ENCODE measurements at regions not wholly inside any gene's neighbourhood (a gene's known extent, or its start where the extent isn't known, plus 50 kb on each side); places are given as distances from the start of the nearest gene placed in this dataset.

DNA sequence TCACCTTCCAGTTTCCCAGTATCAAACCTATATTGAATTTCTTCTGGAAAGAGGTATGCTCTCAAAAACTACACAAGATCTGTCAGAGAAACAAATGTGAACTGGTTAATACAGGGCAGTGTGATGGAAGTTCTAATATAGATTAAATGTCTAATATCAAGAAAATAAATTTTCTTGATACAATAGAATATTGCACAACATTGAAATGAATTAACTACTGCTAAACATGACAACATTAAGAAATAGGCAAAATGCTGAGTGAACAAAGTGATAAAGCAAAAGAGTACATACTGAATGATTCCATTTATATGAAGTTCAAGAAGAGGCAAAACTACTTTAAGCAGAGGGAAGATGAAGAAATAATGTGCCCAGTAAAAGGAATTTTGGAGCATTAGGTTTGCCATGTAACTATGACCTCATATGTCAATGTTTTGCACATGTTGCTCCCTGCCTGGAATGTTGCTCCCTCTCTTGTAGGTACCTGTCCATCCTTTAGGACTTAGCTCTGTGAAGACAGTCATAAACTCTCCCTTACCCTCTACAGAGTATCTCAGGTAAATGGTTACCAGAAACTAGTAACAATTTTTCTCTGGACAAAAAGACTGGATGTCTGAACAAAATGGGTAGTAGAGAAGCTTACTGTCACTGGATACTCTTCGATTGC is 339.0 kb downstream of the RAD51AP2 start:
- Histone ChIP-seq H3K36me3 (replicated peaks) (no peaks in the 10 kb centered on the region), H3K27me3 (replicated peaks) (no peaks in the 10 kb centered on the region), H3K27ac (no peak overlapping the region), H3K4me3 (ENCODE audit: low read depth, low read length) (no peak overlapping the region)
- DNase-seq = no peak
- in situ Hi-C loops (cut with HindIII; ENCODE audit: low pct_ligation_motif_present, low sequenced_read_pairs) = no loop called here
- TF ChIP-seq, protein P1, sequence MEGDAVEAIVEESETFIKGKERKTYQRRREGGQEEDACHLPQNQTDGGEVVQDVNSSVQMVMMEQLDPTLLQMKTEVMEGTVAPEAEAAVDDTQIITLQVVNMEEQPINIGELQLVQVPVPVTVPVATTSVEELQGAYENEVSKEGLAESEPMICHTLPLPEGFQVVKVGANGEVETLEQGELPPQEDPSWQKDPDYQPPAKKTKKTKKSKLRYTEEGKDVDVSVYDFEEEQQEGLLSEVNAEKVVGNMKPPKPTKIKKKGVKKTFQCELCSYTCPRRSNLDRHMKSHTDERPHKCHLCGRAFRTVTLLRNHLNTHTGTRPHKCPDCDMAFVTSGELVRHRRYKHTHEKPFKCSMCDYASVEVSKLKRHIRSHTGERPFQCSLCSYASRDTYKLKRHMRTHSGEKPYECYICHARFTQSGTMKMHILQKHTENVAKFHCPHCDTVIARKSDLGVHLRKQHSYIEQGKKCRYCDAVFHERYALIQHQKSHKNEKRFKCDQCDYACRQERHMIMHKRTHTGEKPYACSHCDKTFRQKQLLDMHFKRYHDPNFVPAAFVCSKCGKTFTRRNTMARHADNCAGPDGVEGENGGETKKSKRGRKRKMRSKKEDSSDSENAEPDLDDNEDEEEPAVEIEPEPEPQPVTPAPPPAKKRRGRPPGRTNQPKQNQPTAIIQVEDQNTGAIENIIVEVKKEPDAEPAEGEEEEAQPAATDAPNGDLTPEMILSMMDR (IDR thresholded peaks at IDR 0.05; ENCODE audit: low read depth, low read length, missing control alignments) = no peak

DNA sequence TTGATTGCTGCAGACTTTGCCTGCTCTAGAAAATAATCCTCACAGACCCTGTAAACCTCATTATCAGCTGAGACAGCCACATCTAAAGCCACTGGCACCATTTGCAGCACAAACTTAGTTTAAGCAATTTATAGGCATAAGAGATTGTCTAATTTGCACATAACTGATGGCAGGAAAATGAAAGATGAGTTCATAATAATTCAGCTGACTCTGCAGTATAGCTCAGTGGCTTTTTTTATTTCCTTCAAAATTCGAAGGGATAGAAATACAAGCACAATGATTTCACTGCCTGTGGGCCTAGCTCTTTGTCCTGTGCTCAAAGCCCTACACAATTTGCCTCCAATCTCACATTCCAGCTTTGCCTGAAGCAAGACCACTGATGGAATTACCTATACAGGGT is 341.2 kb downstream of the RAD51AP2 start:
- no peaks in the 10 kb centered on the region for H3K36me3 ChIP-seq (replicated peaks)
- H3K4me3 ChIP-seq (ENCODE audit: low read depth, low read length) = no peak overlapping the region
- H3K27me3 ChIP-seq (replicated peaks) = no peaks in the 10 kb centered on the region
- H3K27ac ChIP-seq = no peak overlapping the region
- TF ChIP-seq, protein P1 (IDR thresholded peaks at IDR 0.05; ENCODE audit: low read depth, low read length, missing control alignments) = no peak
- in situ Hi-C loops (cut with HindIII; ENCODE audit: low pct_ligation_motif_present, low sequenced_read_pairs) = no loop called here
- no peak for DNase-seq

DNA sequence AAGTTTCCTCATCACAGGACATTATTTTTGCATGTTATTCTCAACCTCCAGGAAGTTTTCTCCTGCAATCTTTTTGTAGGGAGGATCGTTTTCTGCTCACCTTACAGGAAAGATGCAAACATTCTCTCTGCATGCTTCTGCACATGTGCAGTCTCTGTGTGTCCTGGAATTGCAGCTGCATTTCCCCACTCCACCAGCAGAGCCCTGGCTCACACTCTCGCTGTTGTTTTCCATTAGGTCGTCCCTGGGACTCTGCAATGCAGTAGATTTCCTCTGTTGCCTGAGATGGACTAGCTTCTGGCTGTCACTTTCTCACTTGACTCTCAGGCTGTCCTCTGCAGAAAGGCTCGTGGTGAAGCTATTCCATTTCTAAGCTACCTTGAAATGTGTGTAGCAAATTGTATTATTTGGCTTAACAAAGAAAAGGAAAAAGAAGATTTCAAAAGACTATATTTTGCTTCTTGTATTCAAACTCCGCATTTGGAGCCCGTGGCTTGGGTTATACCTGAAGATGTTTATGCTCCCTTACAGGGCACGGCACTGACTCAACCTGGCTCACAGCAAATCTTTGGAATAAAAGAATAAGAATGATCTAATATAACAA is 346.7 kb downstream of the RAD51AP2 start:
- H3K36me3 ChIP-seq (replicated peaks) = no peaks in the 10 kb centered on the region
- TF ChIP-seq, protein P1 (IDR thresholded peaks at IDR 0.05; ENCODE audit: low read depth, low read length, missing control alignments) = peak; percentile 91
- in situ Hi-C loops (cut with HindIII; ENCODE audit: low pct_ligation_motif_present, low sequenced_read_pairs) = no loop called here
- no peak overlapping the region for H3K27ac ChIP-seq
- no peak overlapping the region for H3K4me3 ChIP-seq (ENCODE audit: low read depth, low read length)
- no peaks in the 10 kb centered on the region for H3K27me3 ChIP-seq (replicated peaks)
- DNase-seq = peak; percentile 63

DNA sequence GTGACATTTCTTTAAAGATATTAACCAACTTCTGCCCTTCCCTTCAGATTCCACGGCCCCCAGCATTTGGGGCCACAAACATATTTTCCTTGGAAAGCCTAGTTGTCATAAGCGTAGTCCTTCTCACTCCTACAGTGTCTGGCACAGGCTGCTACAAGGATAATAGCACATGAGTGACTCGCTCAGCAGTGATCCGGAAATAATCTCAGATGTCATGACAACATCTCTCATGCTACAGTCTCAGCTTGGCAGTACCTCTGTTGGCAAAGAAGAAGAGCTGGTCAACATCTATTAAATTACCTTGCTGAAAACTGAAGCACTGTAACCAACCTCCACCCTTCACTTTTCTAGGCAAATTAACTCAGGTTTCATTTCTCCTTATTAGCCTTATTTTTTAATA is 351.7 kb downstream of the RAD51AP2 start:
- TF ChIP-seq, protein P1 (IDR thresholded peaks at IDR 0.05; ENCODE audit: low read depth, low read length, missing control alignments) = no peak
- no peaks in the 10 kb centered on the region for H3K27me3 ChIP-seq (replicated peaks)
- no peak overlapping the region for H3K4me3 ChIP-seq (ENCODE audit: low read depth, low read length)
- DNase-seq = peak; percentile 72
- no peaks in the 10 kb centered on the region for H3K36me3 ChIP-seq (replicated peaks)
- in situ Hi-C loops (cut with HindIII; ENCODE audit: low pct_ligation_motif_present, low sequenced_read_pairs) = no loop called here
- peak overlapping the region; percentile 54 for H3K27ac ChIP-seq

DNA sequence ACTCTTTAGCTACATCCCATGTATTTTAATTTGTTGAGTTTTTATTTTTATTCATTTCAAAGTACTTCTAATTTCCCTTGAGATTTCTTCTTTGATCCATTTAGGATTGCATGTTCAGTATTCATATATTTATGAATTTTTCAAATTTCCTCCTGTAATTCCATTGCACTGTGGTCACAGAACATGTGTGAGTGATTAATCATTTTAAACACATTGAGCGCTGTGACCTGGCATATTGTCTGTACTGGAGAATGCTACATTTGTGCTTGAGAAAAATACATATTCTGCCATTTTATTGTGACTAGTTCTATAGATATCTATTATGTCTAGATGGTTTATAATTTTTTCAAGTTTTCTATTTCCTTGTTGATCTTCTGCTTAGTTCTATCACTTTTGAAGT is 353.7 kb downstream of the RAD51AP2 start:
- Histone ChIP-seq H3K27me3 (replicated peaks) (no peaks in the 10 kb centered on the region), H3K36me3 (replicated peaks) (no peaks in the 10 kb centered on the region), H3K27ac (no peak overlapping the region), H3K4me3 (ENCODE audit: low read depth, low read length) (no peak overlapping the region)
- TF ChIP-seq, protein P1 (IDR thresholded peaks at IDR 0.05; ENCODE audit: low read depth, low read length, missing control alignments) = no peak
- in situ Hi-C loops (cut with HindIII; ENCODE audit: low pct_ligation_motif_present, low sequenced_read_pairs) = no loop called here
- DNase-seq = peak; percentile 40

Data from brain microvascular endothelial cell (primary cell).